M059J (cell line): ENCODE measurements at regions not wholly inside any gene's neighbourhood (a gene's known extent, or its start where the extent isn't known, plus 50 kb on each side); places are given as distances from the start of the nearest gene placed in this dataset.

Experiments
- DNase-seq: peaks from one replicate; pipeline ENCODE4 v3.0.0-alpha.2; 2012; ENCODE audit warnings: low read depth

GRCh38 chr7:93651603-93652159 lies 77.2 kb upstream of the CALCR start:
- DNase-seq = no peak

DNA sequence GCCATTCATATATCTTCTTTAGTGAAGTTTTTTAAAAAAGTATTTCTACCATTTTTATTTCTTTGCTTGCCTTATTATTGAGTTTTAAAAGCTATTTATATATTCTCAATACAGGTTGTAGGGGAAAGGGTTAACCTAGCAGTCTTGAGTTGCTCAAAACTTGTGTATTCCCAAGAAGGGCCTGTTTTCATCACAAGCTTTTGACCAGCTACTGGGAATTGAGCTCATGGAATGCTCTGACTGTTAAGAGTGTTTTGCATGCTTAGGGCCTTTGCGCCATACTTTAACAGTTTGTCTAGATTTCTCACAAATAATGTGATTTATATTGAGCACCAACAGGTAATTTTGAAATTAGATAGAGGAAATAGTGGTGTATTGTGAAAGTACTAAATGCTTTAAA lies 72.0 kb upstream of the CALCR start:
- DNase-seq = no peak

DNA sequence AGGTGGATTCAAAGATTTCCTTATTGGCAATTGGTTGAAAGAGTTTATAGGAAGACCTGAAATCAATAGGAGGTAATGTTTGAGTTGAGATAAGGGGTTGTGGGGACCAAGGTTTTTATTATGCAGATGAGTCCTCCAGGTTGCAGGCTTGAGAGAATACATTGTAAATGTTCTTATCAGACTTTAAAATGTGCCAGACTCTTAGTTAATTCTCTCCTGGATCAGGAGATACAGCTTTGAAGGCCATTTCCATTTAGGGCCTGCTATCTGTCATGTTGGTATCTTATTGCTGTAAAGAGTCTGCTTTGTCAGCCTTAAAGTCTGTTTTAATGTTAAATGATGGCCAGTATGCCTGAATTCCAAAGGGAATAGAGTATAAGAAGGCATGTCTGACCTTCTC lies 61.8 kb upstream of the CALCR start:
- no peak for DNase-seq

DNA sequence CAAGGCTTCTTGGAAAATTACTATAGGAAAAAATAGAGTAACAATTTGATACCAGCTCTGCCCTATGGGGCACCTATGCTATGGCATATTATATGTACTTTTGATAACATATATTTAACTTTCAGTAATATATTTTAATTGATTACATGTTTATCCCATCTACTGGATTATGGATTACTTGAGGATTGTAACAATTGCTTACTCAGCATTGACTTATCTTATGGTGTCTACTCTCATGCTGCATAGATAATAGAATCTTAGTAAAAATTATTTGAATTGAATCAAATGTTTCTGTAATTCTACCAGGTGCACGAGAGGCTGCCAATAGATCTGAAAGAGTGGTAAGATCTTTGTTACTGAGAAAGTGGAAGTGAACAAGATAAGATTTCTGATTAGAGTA lies 57.8 kb upstream of the CALCR start:
- no peak for DNase-seq

DNA sequence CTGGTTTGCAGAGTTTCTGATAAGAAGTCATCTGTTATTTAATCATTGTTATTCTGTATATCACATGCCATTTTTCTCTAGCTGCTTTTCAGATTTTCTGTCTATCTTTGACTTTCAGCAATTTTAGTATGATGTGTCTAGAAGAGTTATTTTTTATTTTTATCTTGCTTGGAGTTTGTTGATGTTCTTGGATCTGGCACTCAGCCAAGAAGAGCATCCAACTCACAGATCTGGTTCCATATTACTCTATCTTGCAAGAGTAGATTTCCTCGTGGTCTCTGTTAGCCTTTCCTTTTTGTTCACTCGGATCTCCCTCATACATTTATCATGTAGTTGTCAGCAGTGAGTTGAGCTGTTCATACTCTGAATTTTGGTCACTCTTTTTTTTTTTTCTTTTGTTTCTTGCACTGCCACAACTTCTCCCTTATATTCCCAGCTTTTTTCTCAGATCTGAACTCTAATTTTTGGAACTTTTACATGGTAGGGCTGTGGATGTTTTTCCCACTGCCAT lies 54.8 kb upstream of the CALCR start:
- no peak for DNase-seq

GRCh38 chr7:93626869-93627268 lies 52.3 kb upstream of the CALCR start:
- DNase-seq = no peak
